Mesodermal cell (in vitro differentiated cells): ENCODE measurements at regions not wholly inside any gene's neighbourhood (a gene's known extent, or its start where the extent isn't known, plus 50 kb on each side); places are given as distances from the start of the nearest gene placed in this dataset.
"Not testable (repeated sequence)": the region's sequence is repeated elsewhere in the genome, so short reads cannot be mapped to it uniquely, and the experiment has no call there.

Experiments used
- H3K27ac ChIP-seq: 2 replicates; pipeline ENCODE4 v1.7.0; 2013; ENCODE audit warnings: mild to moderate bottlenecking, low read depth, low read length, moderate library complexity; ENCODE audit not compliant: severe bottlenecking
- H3K36me3 ChIP-seq: 2 replicates; pipeline ENCODE4 v1.7.1; 2013; ENCODE audit warnings: mild to moderate bottlenecking, low read length, moderate library complexity; ENCODE audit not compliant: control insufficient read depth, insufficient read depth
- H3K4me1 ChIP-seq: one replicate; pipeline ENCODE4 v1.7.1; 2013; ENCODE audit warnings: mild to moderate bottlenecking, low read length; ENCODE audit not compliant: insufficient read depth, control insufficient read depth, poor library complexity, severe bottlenecking
- H3K4me3 ChIP-seq: 2 replicates; pipeline ENCODE4 v1.7.0; 2013; ENCODE audit warnings: low read length, control low read depth, mild to moderate bottlenecking; ENCODE audit not compliant: insufficient read depth, poor library complexity, severe bottlenecking; ENCODE audit errors: extremely low read depth
- H3K9me3 ChIP-seq: 2 replicates; pipeline ENCODE4 v1.7.1; 2013; ENCODE audit warnings: mild to moderate bottlenecking, low read length, moderate library complexity; ENCODE audit not compliant: control insufficient read depth
- WGBS, 2 experiments: methylation state at CpG; one replicate each; pipeline ENCODE4 v1.1.5; 2013; ENCODE audit warnings: missing lambda C conversion rate in 2 of 2; ENCODE audit not compliant: insufficient coverage in 2 of 2; 5-methylcytosine and 5-hydroxymethylcytosine counted together

- not testable (repeated sequence) for H3K36me3 ChIP-seq, H3K9me3 ChIP-seq, H3K27ac ChIP-seq, H3K4me3 ChIP-seq, H3K4me1 ChIP-seq
- no CpG with 5 or more reads among the region's 1 CpG for WGBS, 2 experiments
Observed at GRCh38 chr15:83335542-83335941, 51.1 kb upstream of the BNC1 start.

GRCh38 chr15:83339396-83339795 lies 54.9 kb upstream of the BNC1 start:
- H3K4me3 ChIP-seq: no peak overlapping the region
- H3K27ac ChIP-seq: no peak overlapping the region
- 70 to 93% methylated on average over 3 of the region's 5 CpGs for WGBS, 2 experiments
- no peaks in the 10 kb centered on the region for H3K9me3 ChIP-seq
- no peaks in the 10 kb centered on the region for H3K4me1 ChIP-seq
- H3K36me3 ChIP-seq: no peaks in the 10 kb centered on the region

- H3K9me3 ChIP-seq: no peaks in the 10 kb centered on the region
- no peak overlapping the region for H3K4me3 ChIP-seq
- H3K4me1 ChIP-seq: no peaks in the 10 kb centered on the region
- 88% methylated on average over 1 of the region's 1 CpG; no CpG with 5 or more reads in 1 of the 2 experiments for WGBS, 2 experiments
- no peak overlapping the region for H3K27ac ChIP-seq
- H3K36me3 ChIP-seq: no peaks in the 10 kb centered on the region
Observed at GRCh38 chr15:83340087-83340486, 55.6 kb upstream of the BNC1 start.

GRCh38 chr15:83346342-83346741 lies 61.9 kb upstream of the BNC1 start:
- Histone ChIP-seq H3K4me3 (no peak overlapping the region), H3K27ac (no peak overlapping the region), H3K4me1 (no peaks in the 10 kb centered on the region), H3K36me3 (no peaks in the 10 kb centered on the region), H3K9me3 (no peaks in the 10 kb centered on the region)
- WGBS, 2 experiments: 86 to 90% methylated on average over 2 of the region's 3 CpGs

- H3K4me1 ChIP-seq: peaks cover 8% of the 10 kb centered on the region
- H3K9me3 ChIP-seq: no peaks in the 10 kb centered on the region
- H3K4me3 ChIP-seq: no peak overlapping the region
- H3K27ac ChIP-seq: no peak overlapping the region
- WGBS, 2 experiments: 100% methylated on average over 1 of the region's 1 CpG
- H3K36me3 ChIP-seq: no peaks in the 10 kb centered on the region
Observed at GRCh38 chr15:83352119-83352518, 67.7 kb upstream of the BNC1 start.

GRCh38 chr15:83356501-83357399 lies 72.3 kb upstream of the BNC1 start:
- Histone ChIP-seq H3K4me1 (peaks cover 10% of the 10 kb centered on the region), H3K36me3 (no peaks in the 10 kb centered on the region), H3K27ac (no peak overlapping the region), H3K9me3 (no peaks in the 10 kb centered on the region), H3K4me3 (no peak overlapping the region)
- 75 to 82% methylated on average over 7 to 8 of the region's 13 CpGs for WGBS, 2 experiments

GRCh38 chr15:83358972-83359564 lies 74.6 kb upstream of the BNC1 start:
- 88 to 93% methylated on average over 8 to 12 of the region's 13 CpGs for WGBS, 2 experiments

GRCh38 chr15:83362706-83363105 lies 78.2 kb upstream of the BNC1 start:
- 93% methylated on average over 2 of the region's 2 CpGs; no CpG with 5 or more reads in 1 of the 2 experiments for WGBS, 2 experiments
- H3K4me3 ChIP-seq: no peak overlapping the region
- no peak overlapping the region for H3K27ac ChIP-seq

More at GRCh38 chr15:83358972-83359564, 74.6 kb upstream of the BNC1 start:
- no peak overlapping the region for H3K4me3 ChIP-seq
- H3K36me3 ChIP-seq: no peaks in the 10 kb centered on the region
- peaks cover 10% of the 10 kb centered on the region for H3K4me1 ChIP-seq
- no peaks in the 10 kb centered on the region for H3K9me3 ChIP-seq
- no peak overlapping the region for H3K27ac ChIP-seq

GRCh38 chr15:83364501-83364900 lies 80.0 kb upstream of the BNC1 start:
- Histone ChIP-seq H3K4me1 (no peaks in the 10 kb centered on the region), H3K9me3 (no peaks in the 10 kb centered on the region), H3K27ac (no peak overlapping the region), H3K4me3 (no peak overlapping the region), H3K36me3 (no peaks in the 10 kb centered on the region)
- WGBS, 2 experiments: 100% methylated on average over 1 to 2 of the region's 4 CpGs

More at GRCh38 chr15:83362706-83363105, 78.2 kb upstream of the BNC1 start:
- Histone ChIP-seq H3K36me3 (no peaks in the 10 kb centered on the region), H3K4me1 (no peaks in the 10 kb centered on the region), H3K9me3 (no peaks in the 10 kb centered on the region)

- 3 to 5% methylated on average over 26 to 27 of the region's 27 CpGs for WGBS, 2 experiments
- H3K36me3 ChIP-seq: no peaks in the 10 kb centered on the region
- peak overlapping the region; percentile 7 for H3K27ac ChIP-seq
- no peaks in the 10 kb centered on the region for H3K9me3 ChIP-seq
- H3K4me3 ChIP-seq: peak overlapping the region; percentile 26
- no peaks in the 10 kb centered on the region for H3K4me1 ChIP-seq
Observed at GRCh38 chr15:83365370-83365938, 81.0 kb upstream of the BNC1 start.
